VCaP (cell line): ENCODE measurements at regions not wholly inside any gene's neighbourhood (a gene's known extent, or its start where the extent isn't known, plus 50 kb on each side); places are given as distances from the start of the nearest gene placed in this dataset.

Experiments used
- H3K27ac ChIP-seq: fragments of 450-650 bp; 2 replicates; pipeline ENCODE4 v1.5.1; 2017
- TF ChIP-seq, protein P1 (sequence below): fragments of 450-650 bp; conservative IDR thresholded peaks from 2 replicates; pipeline ENCODE4 v1.5.1; 2017; ENCODE audit warnings: mild to moderate bottlenecking, moderate library complexity

GRCh38 chr3:64911138-64911537 is 223.3 kb upstream of the ADAMTS9 start:
- no peak overlapping the region for H3K27ac ChIP-seq
- TF ChIP-seq, protein P1, sequence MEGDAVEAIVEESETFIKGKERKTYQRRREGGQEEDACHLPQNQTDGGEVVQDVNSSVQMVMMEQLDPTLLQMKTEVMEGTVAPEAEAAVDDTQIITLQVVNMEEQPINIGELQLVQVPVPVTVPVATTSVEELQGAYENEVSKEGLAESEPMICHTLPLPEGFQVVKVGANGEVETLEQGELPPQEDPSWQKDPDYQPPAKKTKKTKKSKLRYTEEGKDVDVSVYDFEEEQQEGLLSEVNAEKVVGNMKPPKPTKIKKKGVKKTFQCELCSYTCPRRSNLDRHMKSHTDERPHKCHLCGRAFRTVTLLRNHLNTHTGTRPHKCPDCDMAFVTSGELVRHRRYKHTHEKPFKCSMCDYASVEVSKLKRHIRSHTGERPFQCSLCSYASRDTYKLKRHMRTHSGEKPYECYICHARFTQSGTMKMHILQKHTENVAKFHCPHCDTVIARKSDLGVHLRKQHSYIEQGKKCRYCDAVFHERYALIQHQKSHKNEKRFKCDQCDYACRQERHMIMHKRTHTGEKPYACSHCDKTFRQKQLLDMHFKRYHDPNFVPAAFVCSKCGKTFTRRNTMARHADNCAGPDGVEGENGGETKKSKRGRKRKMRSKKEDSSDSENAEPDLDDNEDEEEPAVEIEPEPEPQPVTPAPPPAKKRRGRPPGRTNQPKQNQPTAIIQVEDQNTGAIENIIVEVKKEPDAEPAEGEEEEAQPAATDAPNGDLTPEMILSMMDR: no peak

DNA sequence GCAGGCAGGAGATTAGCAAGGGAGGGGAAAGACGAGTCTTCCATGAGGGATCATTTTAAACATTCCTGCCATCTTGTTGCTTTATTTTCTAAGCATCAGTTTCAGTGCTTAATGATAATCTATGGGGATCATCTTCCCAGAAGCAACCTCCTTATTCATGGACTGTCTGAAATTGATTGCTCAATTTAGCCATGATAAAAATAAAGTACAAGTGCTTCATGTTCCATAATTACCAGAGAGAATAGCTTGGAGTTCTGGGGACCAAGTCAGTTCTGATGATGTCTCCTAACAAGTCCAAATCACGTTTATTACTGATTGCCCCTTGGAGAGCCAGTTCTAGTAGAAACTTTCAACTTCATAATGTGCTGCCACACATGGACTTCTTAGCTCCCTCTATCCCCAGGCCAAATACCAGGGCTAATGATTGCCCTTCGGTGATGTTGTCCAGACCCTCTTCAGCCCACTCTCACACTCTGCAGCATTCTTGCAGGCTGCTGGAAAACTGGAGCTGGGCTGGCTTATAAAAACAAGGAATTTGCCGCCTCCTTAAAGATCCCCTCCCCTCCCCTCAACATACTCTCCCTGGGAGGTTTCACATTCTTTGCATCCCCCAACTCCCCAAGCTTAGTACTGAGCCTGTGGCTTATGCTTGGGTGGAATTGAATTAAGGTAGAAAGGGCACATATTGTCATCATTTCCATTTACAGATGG is 222.1 kb upstream of the ADAMTS9 start:
- TF ChIP-seq, protein P1: no peak
- no peak overlapping the region for H3K27ac ChIP-seq

- TF ChIP-seq, protein P1: no peak
- no peak overlapping the region for H3K27ac ChIP-seq
Observed at GRCh38 chr3:64909011-64909410, 221.2 kb upstream of the ADAMTS9 start.

DNA sequence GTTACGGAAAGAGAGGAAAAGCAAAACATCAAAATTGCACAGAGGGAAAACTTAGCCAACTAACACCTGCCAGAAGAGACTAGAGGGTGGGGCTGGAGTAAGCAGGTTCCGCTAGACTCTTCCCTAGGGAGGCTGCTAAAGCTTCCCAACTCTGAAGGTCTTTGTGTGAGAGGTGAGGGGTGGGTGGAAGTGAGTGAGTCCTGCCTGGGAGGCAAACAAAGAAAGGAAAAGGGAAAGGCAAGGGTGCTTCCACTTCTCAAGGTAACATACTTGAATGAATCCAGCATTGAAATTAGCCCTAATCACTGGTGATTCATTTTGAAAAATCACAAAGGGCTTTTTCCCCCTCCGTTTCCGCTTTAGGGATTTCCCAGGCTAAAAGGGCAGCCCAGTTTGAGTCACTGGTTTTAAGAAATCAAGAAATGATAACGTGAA is 220.5 kb upstream of the ADAMTS9 start:
- H3K27ac ChIP-seq: no peak overlapping the region
- TF ChIP-seq, protein P1: no peak

DNA sequence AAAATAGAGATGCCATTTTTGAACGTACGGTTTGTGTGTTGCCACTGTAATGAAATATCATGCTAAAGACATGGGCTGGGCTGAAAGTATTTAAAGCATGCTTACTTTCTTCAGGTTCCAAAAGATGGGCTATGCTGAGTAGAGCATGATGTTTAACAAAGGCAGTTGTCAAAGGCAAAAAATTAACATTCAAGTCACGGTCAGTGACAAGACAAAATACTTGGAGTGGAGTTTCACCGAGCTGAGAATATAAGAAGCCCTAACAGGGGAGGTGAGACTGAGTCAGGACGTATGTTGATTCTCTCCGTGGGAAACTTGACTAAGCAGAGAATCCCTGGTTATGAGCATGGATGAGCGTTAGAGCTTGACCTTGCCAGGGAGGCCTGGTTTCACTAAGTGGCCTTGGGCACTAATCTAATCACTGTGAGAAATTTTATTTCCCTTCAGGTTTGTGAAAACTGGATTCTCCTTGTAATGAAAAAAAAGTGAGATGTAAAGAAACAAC is 218.2 kb upstream of the ADAMTS9 start:
- TF ChIP-seq, protein P1: no peak

GRCh38 chr3:64903006-64903405 is 215.2 kb upstream of the ADAMTS9 start:
- TF ChIP-seq, protein P1: no peak
- H3K27ac ChIP-seq: no peak overlapping the region

More for the DNA sequence above, 218.2 kb upstream of the ADAMTS9 start:
- no peak overlapping the region for H3K27ac ChIP-seq

GRCh38 chr3:64901986-64902516 is 214.3 kb upstream of the ADAMTS9 start:
- no peak overlapping the region for H3K27ac ChIP-seq
- TF ChIP-seq, protein P1: no peak
